GM21717 (cell line): ENCODE measurements at regions not wholly inside any gene's neighbourhood (a gene's known extent, or its start where the extent isn't known, plus 50 kb on each side); places are given as distances from the start of the nearest gene placed in this dataset.

Experiments
- ATAC-seq: cut with Tn5 transposase; IDR thresholded peaks from one replicate; pipeline ENCODE4 v1.9.1; 2021; ENCODE audit warnings: mild to moderate bottlenecking, moderate library complexity; ENCODE audit not compliant: unreplicated experiment

GRCh38 chr12:25746131-25746530 is 193.0 kb upstream of the LMNTD1 start:
- ATAC-seq: no peak

GRCh38 chr12:25752710-25753309 is 199.7 kb upstream of the LMNTD1 start:
- no peak for ATAC-seq

- no peak for ATAC-seq
Measured at GRCh38 chr12:25755136-25755970, 202.3 kb upstream of the LMNTD1 start.

GRCh38 chr12:25755971-25756260 is 202.6 kb upstream of the RASSF8 start:
- ATAC-seq: no peak

- no peak for ATAC-seq
Measured at GRCh38 chr12:25757037-25757665, 201.3 kb upstream of the RASSF8 start.

- no peak for ATAC-seq
Measured at GRCh38 chr12:25759752-25760151, 198.7 kb upstream of the RASSF8 start.

GRCh38 chr12:25761356-25761755 is 197.1 kb upstream of the RASSF8 start:
- no peak for ATAC-seq

GRCh38 chr12:25764409-25764808 is 194.1 kb upstream of the RASSF8 start:
- no peak for ATAC-seq

- ATAC-seq: no peak
Measured at GRCh38 chr12:25764892-25765291, 193.6 kb upstream of the RASSF8 start.

GRCh38 chr12:25767606-25768005 is 190.9 kb upstream of the RASSF8 start:
- no peak for ATAC-seq

GRCh38 chr12:25768151-25768550 is 190.3 kb upstream of the RASSF8 start:
- ATAC-seq: no peak

- no peak for ATAC-seq
Measured at GRCh38 chr12:25769082-25769945, 189.2 kb upstream of the RASSF8 start.

GRCh38 chr12:25771041-25771440 is 187.4 kb upstream of the RASSF8 start:
- ATAC-seq: no peak

- ATAC-seq: no peak
Measured at GRCh38 chr12:25771476-25771875, 187.0 kb upstream of the RASSF8 start.

- no peak for ATAC-seq
Measured at GRCh38 chr12:25775968-25776367, 182.5 kb upstream of the RASSF8 start.

- no peak for ATAC-seq
Measured at GRCh38 chr12:25780771-25781170, 177.7 kb upstream of the RASSF8 start.

- ATAC-seq: no peak
Measured at GRCh38 chr12:25781232-25781631, 177.2 kb upstream of the RASSF8 start.

- ATAC-seq: no peak
Measured at GRCh38 chr12:25783566-25783965, 174.9 kb upstream of the RASSF8 start.

GRCh38 chr12:25784669-25785068 is 173.8 kb upstream of the RASSF8 start:
- no peak for ATAC-seq

- no peak for ATAC-seq
Measured at GRCh38 chr12:25785134-25785533, 173.3 kb upstream of the RASSF8 start.

GRCh38 chr12:25787701-25788100 is 170.8 kb upstream of the RASSF8 start:
- ATAC-seq: no peak
